GM12865 (cell line): ENCODE measurements at regions not wholly inside any gene's neighbourhood (a gene's known extent, or its start where the extent isn't known, plus 50 kb on each side); places are given as distances from the start of the nearest gene placed in this dataset.

Experiments
- DNase-seq: peaks from one replicate; pipeline ENCODE4 v3.0.0; 2010; ENCODE audit warnings: low read depth
- H3K4me3 ChIP-seq: 2 replicates; pipeline ENCODE4 v1.5.1; 2011; ENCODE audit warnings: mild to moderate bottlenecking, low read depth, low read length, control low read depth
- TF ChIP-seq, protein P1 (sequence below): IDR thresholded peaks from 2 replicates; pipeline ENCODE4 v1.5.1; 2011; ENCODE audit warnings: low read length, control low read depth, low read depth, inconsistent platforms; ENCODE audit not compliant: insufficient read depth; ENCODE audit errors: missing control alignments

GRCh38 chr5:125181955-125182354, 435.5 kb upstream of the ZNF608 start:
- H3K4me3 ChIP-seq: no peak overlapping the region
- TF ChIP-seq, protein P1, sequence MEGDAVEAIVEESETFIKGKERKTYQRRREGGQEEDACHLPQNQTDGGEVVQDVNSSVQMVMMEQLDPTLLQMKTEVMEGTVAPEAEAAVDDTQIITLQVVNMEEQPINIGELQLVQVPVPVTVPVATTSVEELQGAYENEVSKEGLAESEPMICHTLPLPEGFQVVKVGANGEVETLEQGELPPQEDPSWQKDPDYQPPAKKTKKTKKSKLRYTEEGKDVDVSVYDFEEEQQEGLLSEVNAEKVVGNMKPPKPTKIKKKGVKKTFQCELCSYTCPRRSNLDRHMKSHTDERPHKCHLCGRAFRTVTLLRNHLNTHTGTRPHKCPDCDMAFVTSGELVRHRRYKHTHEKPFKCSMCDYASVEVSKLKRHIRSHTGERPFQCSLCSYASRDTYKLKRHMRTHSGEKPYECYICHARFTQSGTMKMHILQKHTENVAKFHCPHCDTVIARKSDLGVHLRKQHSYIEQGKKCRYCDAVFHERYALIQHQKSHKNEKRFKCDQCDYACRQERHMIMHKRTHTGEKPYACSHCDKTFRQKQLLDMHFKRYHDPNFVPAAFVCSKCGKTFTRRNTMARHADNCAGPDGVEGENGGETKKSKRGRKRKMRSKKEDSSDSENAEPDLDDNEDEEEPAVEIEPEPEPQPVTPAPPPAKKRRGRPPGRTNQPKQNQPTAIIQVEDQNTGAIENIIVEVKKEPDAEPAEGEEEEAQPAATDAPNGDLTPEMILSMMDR: no peak
- no peak for DNase-seq

- TF ChIP-seq, protein P1: no peak
- no peak for DNase-seq
- no peak overlapping the region for H3K4me3 ChIP-seq
Observed at GRCh38 chr5:125185740-125186139, 439.3 kb upstream of the ZNF608 start.

- H3K4me3 ChIP-seq: no peak overlapping the region
- TF ChIP-seq, protein P1: no peak
- DNase-seq: no peak
Observed at GRCh38 chr5:125186911-125187375, 440.5 kb upstream of the ZNF608 start.

DNA sequence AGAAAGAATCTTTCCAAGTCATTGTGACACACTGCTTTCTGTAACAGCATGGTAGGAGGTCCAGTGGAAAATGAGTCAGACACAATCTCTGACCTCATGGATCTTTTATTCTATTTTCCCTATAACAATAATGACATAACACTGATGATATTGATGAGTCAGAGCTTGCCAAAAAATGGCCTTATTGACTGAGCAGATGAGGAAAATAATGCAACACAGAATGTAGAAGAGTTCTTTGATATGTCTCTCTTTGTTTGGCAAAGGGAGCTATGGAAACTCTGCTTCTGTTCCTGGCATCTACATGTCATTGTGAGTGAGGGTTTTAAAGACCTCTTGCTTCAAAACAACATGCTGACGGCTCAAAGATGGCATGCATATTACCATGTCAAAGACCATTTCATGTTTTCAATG, 443.1 kb upstream of the ZNF608 start:
- TF ChIP-seq, protein P1: no peak
- no peak for DNase-seq
- H3K4me3 ChIP-seq: no peak overlapping the region

DNA sequence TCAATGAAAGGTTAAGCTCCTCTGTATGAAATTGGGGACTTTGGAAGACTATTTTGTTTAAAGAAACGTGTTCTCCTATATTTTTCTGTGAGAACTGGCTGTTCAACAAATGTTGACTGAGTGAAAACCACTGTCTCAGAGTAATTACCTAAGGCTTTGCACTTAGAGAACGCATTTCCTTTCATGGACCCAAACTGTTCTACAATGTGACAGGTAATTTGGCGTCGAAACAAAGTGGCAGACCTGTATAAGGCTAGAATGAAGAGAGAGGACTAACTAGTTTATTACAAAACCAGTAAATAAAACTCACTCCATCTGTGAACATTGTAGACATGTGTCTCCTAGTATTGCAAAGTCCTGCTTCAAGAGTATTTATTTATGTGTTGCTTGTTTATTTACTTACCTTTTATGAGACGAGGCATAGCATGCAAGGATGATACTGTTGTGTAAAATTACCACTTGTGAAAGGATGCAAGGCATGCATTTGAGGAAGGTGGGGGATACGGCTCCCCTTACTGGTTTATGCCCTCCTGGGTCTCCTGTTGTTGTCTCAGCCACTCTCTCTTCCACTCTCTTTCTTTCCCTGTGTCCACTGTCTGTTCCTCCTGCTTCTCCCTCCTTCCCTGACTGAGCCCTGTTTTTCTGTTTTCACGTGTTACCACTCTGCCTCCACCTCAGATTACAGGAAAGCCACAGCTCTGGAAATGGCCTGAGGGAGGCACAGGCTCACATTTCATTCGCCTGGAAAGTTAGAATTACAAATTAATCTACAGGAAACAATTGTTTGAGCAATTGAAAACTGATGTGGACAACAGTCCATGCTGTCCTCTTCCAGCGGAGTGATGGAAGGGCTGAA, 444.0 kb upstream of the ZNF608 start:
- no peak for DNase-seq
- H3K4me3 ChIP-seq: no peak overlapping the region
- TF ChIP-seq, protein P1: no peak

DNA sequence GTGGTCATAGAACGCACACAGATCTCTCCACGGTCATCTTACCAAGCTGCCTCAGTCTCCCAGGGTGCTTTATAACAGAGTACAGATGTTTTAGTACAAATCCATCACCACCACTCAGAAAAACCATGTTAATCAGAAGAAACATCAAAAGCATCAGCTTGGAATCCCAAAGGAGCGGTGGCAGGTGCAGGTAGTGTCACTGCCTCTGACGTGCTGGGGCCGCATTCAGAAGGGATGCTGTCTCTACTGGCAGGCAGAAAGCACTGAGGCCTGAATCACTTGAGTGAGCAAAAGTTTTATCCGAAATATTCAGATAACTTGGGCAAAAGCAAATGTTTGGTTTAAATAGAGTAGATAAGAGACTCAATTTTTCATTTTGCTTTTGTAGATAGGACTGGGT, 448.4 kb upstream of the ZNF608 start:
- DNase-seq: no peak

More for the DNA sequence above, 448.4 kb upstream of the ZNF608 start:
- TF ChIP-seq, protein P1: no peak
- no peak overlapping the region for H3K4me3 ChIP-seq
